ENCODE measurements at regions not wholly inside any gene's neighbourhood (a gene's known extent, or its start where the extent isn't known, plus 50 kb on each side); places are given as distances from the start of the nearest gene placed in this dataset.

DNA sequence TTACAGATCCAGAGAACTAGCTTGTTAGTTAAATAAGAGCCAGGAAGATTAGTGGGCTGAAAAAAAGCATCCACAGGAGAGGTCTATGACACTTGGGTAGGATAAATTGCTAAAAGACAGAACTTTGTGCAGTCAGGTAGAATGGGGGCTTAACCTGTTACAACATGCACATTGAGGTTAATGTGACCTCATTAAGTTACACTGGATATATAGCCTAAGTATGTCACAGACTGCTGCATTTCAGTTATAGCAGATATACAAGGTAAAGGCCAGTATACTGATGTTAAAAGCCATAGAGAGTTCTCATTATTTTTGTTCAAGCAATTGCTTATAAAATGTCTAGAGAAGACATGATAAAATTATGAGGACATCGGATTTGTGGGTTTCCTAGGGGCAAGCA, 1179.9 kb upstream of the PCDH9 start:
- no peak for TF ChIP-seq ZNF274 (IDR thresholded peaks at IDR 0.05; ENCODE audit: low read depth, low read length)
- no peak for TF ChIP-seq YY1 (IDR thresholded peaks at IDR 0.05; ENCODE audit: insufficient read depth, insufficient read length)
- TF ChIP-seq SUZ12 (IDR thresholded peaks at IDR 0.05; ENCODE audit: extremely low read depth, insufficient read depth, insufficient read length) = no peak
